ENCODE measurements at regions not wholly inside any gene's neighbourhood (a gene's known extent, or its start where the extent isn't known, plus 50 kb on each side); places are given as distances from the start of the nearest gene placed in this dataset.

- ChIA-PET CTCF (no interaction called here), POLR2A (no interaction called here)
- H3K27ac Mint-ChIP-seq = no peak overlapping the region
- no peaks in the 10 kb centered on the region for H3K4me1 Mint-ChIP-seq
- no peaks in the 10 kb centered on the region for H3K4me1 ChIP-seq (ENCODE audit: control insufficient read depth in 1 of 2, extremely low read depth in 1 of 2, insufficient read depth in 2 of 2, low read length in 2 of 2)
- WGBS (ENCODE audit: insufficient coverage) = 90% methylated on average over 10 of the region's 12 CpGs
- H3K36me3 Mint-ChIP-seq = no peaks in the 10 kb centered on the region
- no peak overlapping the region for H3K4me3 Mint-ChIP-seq
- H3K4me3 ChIP-seq (ENCODE audit: control insufficient read depth in 1 of 2, extremely low read depth in 1 of 2, low read length in 1 of 2) = no peak overlapping the region
- no peaks in the 10 kb centered on the region for H3K9me3 ChIP-seq
- ATAC-seq (replicated peaks in 1 of 4) = no peak
- H3K36me3 ChIP-seq (ENCODE audit: control insufficient read depth in 2 of 2, extremely low read depth in 1 of 2, insufficient read depth in 1 of 2, low read length in 1 of 2) = no peaks in the 10 kb centered on the region
- DNase-seq = peak in 1 of 35 experiments; percentile 2
- no peak overlapping the region for H3K27ac ChIP-seq (ENCODE audit: low read length)
- no peaks in the 10 kb centered on the region for H3K27me3 ChIP-seq (replicated peaks in 1 of 2; ENCODE audit: control insufficient read depth in 2 of 2, extremely low read depth in 1 of 2, insufficient read depth in 2 of 2, low read length in 1 of 2)
- peaks cover 0 to 3% of the 10 kb centered on the region in 2 donors for H3K27me3 Mint-ChIP-seq
- H3K9me3 Mint-ChIP-seq = no peaks in the 10 kb centered on the region
These were observed 437.2 kb downstream of the HS3ST3B1 start for GRCh38 chr17:14737984-14738651.

DNA sequence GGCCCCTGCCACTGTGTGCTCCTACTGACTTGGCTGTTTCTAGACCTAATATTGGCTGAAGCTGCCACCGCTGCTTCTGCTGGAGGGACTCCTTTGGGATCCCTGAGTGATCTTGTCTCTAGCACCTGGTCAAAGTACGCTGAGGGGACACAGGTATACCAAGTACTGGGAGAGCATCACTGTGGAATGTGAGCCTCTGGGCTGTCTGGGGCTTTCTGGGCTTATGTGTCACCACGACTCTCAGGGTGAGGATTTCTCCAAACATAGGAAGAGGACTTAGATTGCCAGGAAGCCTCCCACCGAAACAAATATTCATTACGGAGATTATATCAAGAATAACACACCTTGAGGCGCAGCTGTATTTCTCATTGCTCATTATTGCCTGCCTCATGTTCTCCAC, 435.8 kb downstream of the HS3ST3B1 start:
- peaks cover 0 to 3% of the 10 kb centered on the region in 2 donors for H3K27me3 Mint-ChIP-seq
- CTCF ChIA-PET = no interaction called here
- H3K27me3 ChIP-seq (replicated peaks in 1 of 2; ENCODE audit: control insufficient read depth in 2 of 2, extremely low read depth in 1 of 2, insufficient read depth in 2 of 2, low read length in 1 of 2) = no peaks in the 10 kb centered on the region
- H3K27ac Mint-ChIP-seq = no peak overlapping the region
- H3K9me3 ChIP-seq = no peaks in the 10 kb centered on the region
- no peak for DNase-seq
- H3K4me3 Mint-ChIP-seq = no peak overlapping the region
- no peak overlapping the region for H3K27ac ChIP-seq (ENCODE audit: low read length)
- no peaks in the 10 kb centered on the region for H3K36me3 ChIP-seq (ENCODE audit: control insufficient read depth in 2 of 2, extremely low read depth in 1 of 2, insufficient read depth in 1 of 2, low read length in 1 of 2)
- no peaks in the 10 kb centered on the region for H3K9me3 Mint-ChIP-seq
- H3K4me1 ChIP-seq (ENCODE audit: control insufficient read depth in 1 of 2, extremely low read depth in 1 of 2, insufficient read depth in 2 of 2, low read length in 2 of 2) = no peaks in the 10 kb centered on the region
- no peaks in the 10 kb centered on the region for H3K36me3 Mint-ChIP-seq
- ATAC-seq (replicated peaks in 1 of 4) = no peak
- H3K4me1 Mint-ChIP-seq = no peaks in the 10 kb centered on the region
- WGBS (ENCODE audit: insufficient coverage) = 65% methylated on average over 2 of the region's 6 CpGs
- no peak overlapping the region for H3K4me3 ChIP-seq (ENCODE audit: control insufficient read depth in 1 of 2, extremely low read depth in 1 of 2, low read length in 1 of 2)
- POLR2A ChIA-PET = no interaction called here

DNA sequence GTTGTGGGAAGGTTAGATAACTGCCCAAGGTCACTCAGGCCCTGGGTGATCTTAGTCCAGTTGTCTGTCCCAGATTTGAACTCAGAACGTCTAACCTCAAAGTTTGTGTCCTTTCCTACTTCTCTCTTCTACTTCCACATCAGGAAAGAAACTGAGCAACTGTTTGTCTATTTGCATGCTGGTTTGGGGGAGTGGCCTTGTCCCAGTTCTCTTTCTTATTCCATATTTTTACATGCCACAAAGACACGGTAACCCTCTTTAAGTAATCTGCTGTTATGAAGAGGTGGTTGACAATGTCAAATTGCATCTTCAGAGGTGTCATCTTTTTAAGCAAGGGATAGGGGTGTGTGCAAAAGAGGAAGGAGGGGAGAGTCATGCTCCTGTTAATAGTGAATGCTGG, 432.5 kb downstream of the HS3ST3B1 start:
- H3K27me3 ChIP-seq (replicated peaks in 1 of 2; ENCODE audit: control insufficient read depth in 2 of 2, extremely low read depth in 1 of 2, insufficient read depth in 2 of 2, low read length in 1 of 2) = no peaks in the 10 kb centered on the region
- DNase-seq (no peak), ATAC-seq (replicated peaks in 1 of 4) (no peak)
- H3K4me1 ChIP-seq (ENCODE audit: control insufficient read depth in 1 of 2, extremely low read depth in 1 of 2, insufficient read depth in 2 of 2, low read length in 2 of 2) = no peaks in the 10 kb centered on the region
- H3K27me3 Mint-ChIP-seq = peaks cover 0 to 2% of the 10 kb centered on the region in 2 donors
- no peaks in the 10 kb centered on the region for H3K36me3 Mint-ChIP-seq
- no peaks in the 10 kb centered on the region for H3K9me3 Mint-ChIP-seq
- H3K27ac ChIP-seq (ENCODE audit: low read length) = no peak overlapping the region
- H3K4me3 ChIP-seq (ENCODE audit: control insufficient read depth in 1 of 2, extremely low read depth in 1 of 2, low read length in 1 of 2) = no peak overlapping the region
- ChIA-PET POLR2A (no interaction called here), CTCF (no interaction called here)
- H3K27ac Mint-ChIP-seq = no peak overlapping the region
- no peak overlapping the region for H3K4me3 Mint-ChIP-seq
- H3K4me1 Mint-ChIP-seq = no peaks in the 10 kb centered on the region
- 100% methylated on average over 1 of the region's 2 CpGs for WGBS (ENCODE audit: insufficient coverage)
- H3K36me3 ChIP-seq (ENCODE audit: control insufficient read depth in 2 of 2, extremely low read depth in 1 of 2, insufficient read depth in 1 of 2, low read length in 1 of 2) = no peaks in the 10 kb centered on the region
- no peaks in the 10 kb centered on the region for H3K9me3 ChIP-seq

DNA sequence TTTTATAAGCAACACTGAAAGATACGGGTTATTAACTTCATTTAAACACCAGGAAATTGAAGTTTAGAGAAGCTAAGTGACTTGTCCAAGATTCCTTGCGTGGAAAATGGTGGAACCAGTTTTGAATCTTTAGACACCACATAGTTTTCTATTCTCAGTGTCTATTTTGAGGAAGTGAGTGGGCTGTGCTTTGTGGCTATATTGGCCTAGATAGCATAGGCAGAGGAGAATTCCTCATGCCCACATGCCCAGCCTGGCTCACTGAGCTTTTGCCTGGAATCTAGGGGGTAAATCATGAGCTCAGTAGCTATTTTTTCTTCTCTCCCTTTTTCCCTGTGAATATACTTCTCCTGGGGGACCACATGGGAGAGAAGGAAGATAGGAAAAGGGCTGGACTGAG, 431.3 kb downstream of the HS3ST3B1 start:
- no peak overlapping the region for H3K4me3 ChIP-seq (ENCODE audit: control insufficient read depth in 1 of 2, extremely low read depth in 1 of 2, low read length in 1 of 2)
- no peaks in the 10 kb centered on the region for H3K36me3 ChIP-seq (ENCODE audit: control insufficient read depth in 2 of 2, extremely low read depth in 1 of 2, insufficient read depth in 1 of 2, low read length in 1 of 2)
- CTCF ChIA-PET = interaction anchor here in 1 of 2 donors (0.8 kb wide), 1 partner anchor 326 kb away, joined by 3 read pairs; no protein-coding TSS in a partner anchor
- Mint-ChIP-seq H3K4me3 (no peak overlapping the region), H3K36me3 (no peaks in the 10 kb centered on the region), H3K9me3 (no peaks in the 10 kb centered on the region), H3K4me1 (no peaks in the 10 kb centered on the region), H3K27me3 (peaks cover 0 to 2% of the 10 kb centered on the region in 2 donors), H3K27ac (no peak overlapping the region)
- no peaks in the 10 kb centered on the region for H3K9me3 ChIP-seq
- DNase-seq = no peak
- no peak for ATAC-seq (replicated peaks in 1 of 4)
- H3K27ac ChIP-seq (ENCODE audit: low read length) = no peak overlapping the region
- POLR2A ChIA-PET = interaction anchor here in 1 of 2 donors (0.7 kb wide), 1 partner anchor 279 kb away, joined by 3 read pairs; no protein-coding TSS in a partner anchor
- WGBS (ENCODE audit: insufficient coverage) = no CpG with 5 or more reads among the region's 2 CpGs
- no peaks in the 10 kb centered on the region for H3K4me1 ChIP-seq (ENCODE audit: control insufficient read depth in 1 of 2, extremely low read depth in 1 of 2, insufficient read depth in 2 of 2, low read length in 2 of 2)
- H3K27me3 ChIP-seq (replicated peaks in 1 of 2; ENCODE audit: control insufficient read depth in 2 of 2, extremely low read depth in 1 of 2, insufficient read depth in 2 of 2, low read length in 1 of 2) = no peaks in the 10 kb centered on the region

DNA sequence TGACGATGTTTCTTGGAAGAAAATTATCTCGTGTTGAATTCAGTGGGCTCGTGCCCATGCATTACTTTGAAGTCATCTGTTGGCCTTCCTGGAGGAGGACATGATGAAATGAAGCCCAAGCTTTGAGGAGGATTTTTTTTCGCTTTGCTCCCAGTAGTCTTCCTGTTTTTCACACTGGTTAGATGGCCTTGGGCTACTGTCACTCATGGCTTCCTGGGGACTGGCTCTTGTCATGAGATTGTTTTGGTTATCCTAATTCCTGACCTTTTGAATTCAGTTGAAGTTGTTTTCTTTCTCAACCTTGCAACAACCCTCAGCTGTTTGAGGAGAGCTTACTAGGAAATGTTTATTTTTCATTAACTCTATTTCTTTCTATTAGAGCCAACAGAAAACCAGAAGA, 430.7 kb downstream of the HS3ST3B1 start:
- Histone ChIP-seq H3K4me3 (ENCODE audit: control insufficient read depth in 1 of 2, extremely low read depth in 1 of 2, low read length in 1 of 2) (no peak overlapping the region), H3K36me3 (ENCODE audit: control insufficient read depth in 2 of 2, extremely low read depth in 1 of 2, insufficient read depth in 1 of 2, low read length in 1 of 2) (no peaks in the 10 kb centered on the region), H3K4me1 (ENCODE audit: control insufficient read depth in 1 of 2, extremely low read depth in 1 of 2, insufficient read depth in 2 of 2, low read length in 2 of 2) (no peaks in the 10 kb centered on the region), H3K27me3 (replicated peaks in 1 of 2; ENCODE audit: control insufficient read depth in 2 of 2, extremely low read depth in 1 of 2, insufficient read depth in 2 of 2, low read length in 1 of 2) (no peaks in the 10 kb centered on the region), H3K27ac (ENCODE audit: low read length) (no peak overlapping the region), H3K9me3 (no peaks in the 10 kb centered on the region)
- H3K9me3 Mint-ChIP-seq = no peaks in the 10 kb centered on the region
- H3K4me1 Mint-ChIP-seq = no peaks in the 10 kb centered on the region
- ChIA-PET CTCF (interaction anchor here in 1 of 2 donors (0.8 kb wide), 1 partner anchor 325 kb away, joined by 3 read pairs; no protein-coding TSS in a partner anchor), POLR2A (interaction anchor here in 1 of 2 donors (0.7 kb wide), 1 partner anchor 278 kb away, joined by 3 read pairs; no protein-coding TSS in a partner anchor)
- no peak for ATAC-seq (replicated peaks in 1 of 4)
- no peaks in the 10 kb centered on the region for H3K36me3 Mint-ChIP-seq
- no peak for DNase-seq
- 82% methylated on average over 3 of the region's 4 CpGs for WGBS (ENCODE audit: insufficient coverage)
- H3K27me3 Mint-ChIP-seq = peaks cover 0 to 2% of the 10 kb centered on the region in 2 donors
- H3K27ac Mint-ChIP-seq = no peak overlapping the region
- H3K4me3 Mint-ChIP-seq = no peak overlapping the region

- Mint-ChIP-seq H3K27me3 (peaks cover 0 to 2% of the 10 kb centered on the region in 2 donors), H3K4me1 (no peaks in the 10 kb centered on the region), H3K4me3 (no peak overlapping the region), H3K27ac (no peak overlapping the region), H3K9me3 (no peaks in the 10 kb centered on the region), H3K36me3 (no peaks in the 10 kb centered on the region)
- H3K27ac ChIP-seq (ENCODE audit: low read length) = no peak overlapping the region
- CTCF ChIA-PET = no interaction called here
- WGBS (ENCODE audit: insufficient coverage) = 95% methylated on average over 2 of the region's 2 CpGs
- H3K4me3 ChIP-seq (ENCODE audit: control insufficient read depth in 1 of 2, extremely low read depth in 1 of 2, low read length in 1 of 2) = no peak overlapping the region
- no peaks in the 10 kb centered on the region for H3K4me1 ChIP-seq (ENCODE audit: control insufficient read depth in 1 of 2, extremely low read depth in 1 of 2, insufficient read depth in 2 of 2, low read length in 2 of 2)
- no peaks in the 10 kb centered on the region for H3K36me3 ChIP-seq (ENCODE audit: control insufficient read depth in 2 of 2, extremely low read depth in 1 of 2, insufficient read depth in 1 of 2, low read length in 1 of 2)
- no peaks in the 10 kb centered on the region for H3K27me3 ChIP-seq (replicated peaks in 1 of 2; ENCODE audit: control insufficient read depth in 2 of 2, extremely low read depth in 1 of 2, insufficient read depth in 2 of 2, low read length in 1 of 2)
- DNase-seq (no peak), ATAC-seq (replicated peaks in 1 of 4) (no peak)
- POLR2A ChIA-PET = no interaction called here
- H3K9me3 ChIP-seq = no peaks in the 10 kb centered on the region
These were observed 429.9 kb downstream of the HS3ST3B1 start for GRCh38 chr17:14730821-14731220.

Data from T-cell (primary cell).